Endothelial cell of umbilical vein (primary cell): ENCODE measurements at regions not wholly inside any gene's neighbourhood (a gene's known extent, or its start where the extent isn't known, plus 50 kb on each side); places are given as distances from the start of the nearest gene placed in this dataset.

ENCODE experiments used
- EZH2 ChIP-seq: IDR thresholded peaks from 2 replicates; pipeline ENCODE4 v1.6.1; 2012; ENCODE audit warnings: borderline replicate concordance, low read depth, mild to moderate bottlenecking, moderate library complexity, low read length, inconsistent platforms; ENCODE audit not compliant: severe bottlenecking
- TF ChIP-seq, protein P1 (sequence below), 2 donors: IDR thresholded peaks; 1 replicate in 1 of 2; 2 replicates in 1 of 2; pipeline ENCODE4 v1.5.1; 2011; ENCODE audit warnings: low read length in 2 of 2, mild to moderate bottlenecking in 2 of 2, moderate library complexity in 2 of 2, control low read depth in 1 of 2, inconsistent platforms in 1 of 2, low read depth in 1 of 2; ENCODE audit not compliant: insufficient read depth in 1 of 2; ENCODE audit errors: extremely low read depth in 1 of 2

DNA sequence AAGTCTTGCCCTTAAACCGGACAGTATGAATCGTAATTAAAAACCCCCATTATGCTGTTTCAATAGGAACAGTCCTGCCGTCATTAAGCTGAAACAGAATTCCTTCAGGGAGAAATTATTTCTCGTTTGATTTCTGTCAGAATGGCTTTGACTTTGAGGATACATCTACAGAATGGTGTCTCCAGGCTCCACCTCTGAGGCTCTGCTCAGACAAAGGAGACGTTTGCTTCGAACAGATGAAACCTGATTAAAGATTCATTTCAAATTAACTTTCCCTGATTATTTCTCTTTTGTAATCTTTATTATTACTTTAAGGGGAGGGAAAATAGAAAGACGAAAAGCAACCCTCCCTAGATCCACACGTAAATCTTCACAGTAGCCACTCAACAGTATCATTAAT is 106.9 kb downstream of the TMEM114 start:
- no peak for TF ChIP-seq EZH2
- TF ChIP-seq, protein P1, sequence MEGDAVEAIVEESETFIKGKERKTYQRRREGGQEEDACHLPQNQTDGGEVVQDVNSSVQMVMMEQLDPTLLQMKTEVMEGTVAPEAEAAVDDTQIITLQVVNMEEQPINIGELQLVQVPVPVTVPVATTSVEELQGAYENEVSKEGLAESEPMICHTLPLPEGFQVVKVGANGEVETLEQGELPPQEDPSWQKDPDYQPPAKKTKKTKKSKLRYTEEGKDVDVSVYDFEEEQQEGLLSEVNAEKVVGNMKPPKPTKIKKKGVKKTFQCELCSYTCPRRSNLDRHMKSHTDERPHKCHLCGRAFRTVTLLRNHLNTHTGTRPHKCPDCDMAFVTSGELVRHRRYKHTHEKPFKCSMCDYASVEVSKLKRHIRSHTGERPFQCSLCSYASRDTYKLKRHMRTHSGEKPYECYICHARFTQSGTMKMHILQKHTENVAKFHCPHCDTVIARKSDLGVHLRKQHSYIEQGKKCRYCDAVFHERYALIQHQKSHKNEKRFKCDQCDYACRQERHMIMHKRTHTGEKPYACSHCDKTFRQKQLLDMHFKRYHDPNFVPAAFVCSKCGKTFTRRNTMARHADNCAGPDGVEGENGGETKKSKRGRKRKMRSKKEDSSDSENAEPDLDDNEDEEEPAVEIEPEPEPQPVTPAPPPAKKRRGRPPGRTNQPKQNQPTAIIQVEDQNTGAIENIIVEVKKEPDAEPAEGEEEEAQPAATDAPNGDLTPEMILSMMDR (IDR thresholded peaks at IDR 0.05; ENCODE audit: extremely low read depth in 1 of 2, insufficient read depth in 1 of 2, low read depth in 1 of 2, low read length in 2 of 2) = no peak
